ENCODE measurements at regions not wholly inside any gene's neighbourhood (a gene's known extent, or its start where the extent isn't known, plus 50 kb on each side); places are given as distances from the start of the nearest gene placed in this dataset.

- POLR2A ChIA-PET, result no interaction called here
- Histone ChIP-seq H3K9me2 (no peaks in the 10 kb centered on the region), H3K9me3 (no peaks in the 10 kb centered on the region), H3K4me3 (ENCODE audit: low read depth in 2 of 2, low read length in 1 of 2) (no peak overlapping the region), H3K9ac (no peak overlapping the region), H3K4me1 (ENCODE audit: control insufficient read depth in 1 of 2, insufficient read depth in 2 of 2, low read depth in 1 of 2, low read length in 1 of 2) (no peaks in the 10 kb centered on the region), H3K4me2 (no peak overlapping the region), H3K27me3 (ENCODE audit: insufficient read depth) (peaks cover 29% of the 10 kb centered on the region; the same call in 1 of the 2 replicates), H4K20me1 (ENCODE audit: insufficient read depth) (no peaks in the 10 kb centered on the region), H3K79me2 (ENCODE audit: insufficient read depth) (no peaks in the 10 kb centered on the region), H2AFZ (ENCODE audit: low read depth) (no peak overlapping the region), H3K27ac (ENCODE audit: low read depth in 2 of 2, low read length in 1 of 2) (no peak overlapping the region), H3F3A (replicated peaks; ENCODE audit: insufficient read depth) (no peaks in the 10 kb centered on the region), H3K36me3 (replicated peaks in 1 of 2; ENCODE audit: control insufficient read depth in 1 of 2, insufficient read depth in 2 of 2, low read length in 1 of 2) (no peaks in the 10 kb centered on the region)
- WGBS (ENCODE audit: low lambda C conversion rate), result 10% methylated on average over 10 of the region's 14 CpGs
- no peak for DNase-seq
- CTCF ChIA-PET, result no interaction called here
- TF ChIP-seq TEAD4 (IDR thresholded peaks at IDR 0.05; ENCODE audit: borderline replicate concordance, insufficient read depth) (no peak), RCOR1 (IDR thresholded peaks at IDR 0.05; ENCODE audit: low read length) (no peak), FOXJ3 (CRISPR knock-in tag; IDR thresholded peaks at IDR 0.05) (no peak), USF2 (IDR thresholded peaks at IDR 0.05; ENCODE audit: borderline replicate concordance, low read depth, low read length) (no peak), SIN3A (IDR thresholded peaks at IDR 0.05; ENCODE audit: borderline replicate concordance, low read depth, low read length) (no peak), MEF2A (IDR thresholded peaks at IDR 0.05; ENCODE audit: borderline replicate concordance, low read depth) (no peak), JUND (IDR thresholded peaks at IDR 0.05) (no peak), ZBTB33 (IDR thresholded peaks at IDR 0.05; ENCODE audit: borderline replicate concordance, low read depth) (no peak), REST (IDR thresholded peaks at IDR 0.05; ENCODE audit: low read depth, low read length) (no peak)
Measured at GRCh38 chr13:111401755-111402154, 81.3 kb downstream of the TEX29 start.

- H3K27me3 ChIP-seq (ENCODE audit: insufficient read depth), result peaks cover 35% of the 10 kb centered on the region; the same call in 1 of the 2 replicates
- no peak overlapping the region for H3K4me3 ChIP-seq (ENCODE audit: low read depth in 2 of 2, low read length in 1 of 2)
- no peak for DNase-seq
- H3K9ac ChIP-seq, result no peak overlapping the region
- no peak overlapping the region for H2AFZ ChIP-seq (ENCODE audit: low read depth)
- WGBS (ENCODE audit: low lambda C conversion rate), result 12% methylated on average over 8 of the region's 15 CpGs
- H3F3A ChIP-seq (replicated peaks; ENCODE audit: insufficient read depth), result no peaks in the 10 kb centered on the region
- no peak overlapping the region for H3K4me2 ChIP-seq
- H3K9me2 ChIP-seq, result no peaks in the 10 kb centered on the region
- no peaks in the 10 kb centered on the region for H4K20me1 ChIP-seq (ENCODE audit: insufficient read depth)
- H3K79me2 ChIP-seq (ENCODE audit: insufficient read depth), result no peaks in the 10 kb centered on the region
- H3K9me3 ChIP-seq, result no peaks in the 10 kb centered on the region
- ChIA-PET POLR2A (no interaction called here), CTCF (no interaction called here)
- no peaks in the 10 kb centered on the region for H3K36me3 ChIP-seq (replicated peaks in 1 of 2; ENCODE audit: control insufficient read depth in 1 of 2, insufficient read depth in 2 of 2, low read length in 1 of 2)
- H3K27ac ChIP-seq (ENCODE audit: low read depth in 2 of 2, low read length in 1 of 2), result no peak overlapping the region
- H3K4me1 ChIP-seq (ENCODE audit: control insufficient read depth in 1 of 2, insufficient read depth in 2 of 2, low read depth in 1 of 2, low read length in 1 of 2), result no peaks in the 10 kb centered on the region
- TF ChIP-seq EZH2phosphoT487 (IDR thresholded peaks at IDR 0.05; ENCODE audit: borderline replicate concordance, low read depth) (no peak), CHD2 (IDR thresholded peaks at IDR 0.05; ENCODE audit: low read length, partially characterized antibody) (no peak), USF2 (IDR thresholded peaks at IDR 0.05; ENCODE audit: borderline replicate concordance, low read depth, low read length) (no peak), EP300 (IDR thresholded peaks at IDR 0.05; ENCODE audit: borderline replicate concordance in 1 of 2, low read depth in 1 of 2, low read length in 1 of 2) (no peak), POLR2AphosphoS5 (IDR thresholded peaks at IDR 0.05; ENCODE audit: low read depth, low read length) (no peak), JUND (IDR thresholded peaks at IDR 0.05) (no peak), REST (IDR thresholded peaks at IDR 0.05; ENCODE audit: low read depth, low read length) (no peak), MXI1 (IDR thresholded peaks at IDR 0.05; ENCODE audit: low read depth, low read length) (no peak), RXRA (IDR thresholded peaks at IDR 0.05; ENCODE audit: borderline replicate concordance, low read depth) (no peak), RAD21 (IDR thresholded peaks at IDR 0.05; ENCODE audit: low read length) (no peak)
Measured at GRCh38 chr13:111402441-111402840, 82.0 kb downstream of the TEX29 start.

Measured in SK-N-SH (cell line).